Right atrium auricular region (tissue), 2 donors: ENCODE measurements at regions not wholly inside any gene's neighbourhood (a gene's known extent, or its start where the extent isn't known, plus 50 kb on each side); places are given as distances from the start of the nearest gene placed in this dataset.

Experiments
- DNase-seq: peaks from one replicate; pipeline ENCODE4 v3.0.0-alpha.2; 2019; ENCODE audit warnings: low spot score
- H3K27ac ChIP-seq, 2 donors: fragments of 200-600 bp; sonication (generic); 1 replicate in 1 of 2; 2 replicates in 1 of 2; pipeline ENCODE4 v1.5.1; 2016 to 2019
- H3K27me3 ChIP-seq, 2 donors: fragments of 200-600 bp; sonication (generic); one replicate each; pipeline versions ENCODE4 v1.5.1 to v1.6.0; 2017 to 2019
- H3K36me3 ChIP-seq: fragments of 200-600 bp; sonication (generic); one replicate; pipeline ENCODE4 v1.5.1; 2016
- H3K4me1 ChIP-seq, 2 donors: fragments of 200-600 bp; sonication (generic); one replicate each; pipeline versions ENCODE4 v1.5.1 to v1.6.0; 2017 to 2019
- H3K4me3 ChIP-seq, 2 donors: fragments of 200-600 bp; sonication (generic); 1 replicate in 1 of 2; 2 replicates in 1 of 2; pipeline ENCODE4 v1.5.1; 2017 to 2019; ENCODE audit warnings: mild to moderate bottlenecking in 1 of 2, moderate library complexity in 1 of 2
- H3K9me3 ChIP-seq, 2 donors: fragments of 200-600 bp; sonication (generic); one replicate each; pipeline ENCODE4 v1.5.1; 2019
- TF ChIP-seq, protein P1 (sequence below), 2 donors: fragments of 200-600 bp; sonication (generic); IDR thresholded peaks; one replicate each; pipeline ENCODE4 v1.5.1; 2019; ENCODE audit warnings: antibody characterized with exemption in 2 of 2

DNA sequence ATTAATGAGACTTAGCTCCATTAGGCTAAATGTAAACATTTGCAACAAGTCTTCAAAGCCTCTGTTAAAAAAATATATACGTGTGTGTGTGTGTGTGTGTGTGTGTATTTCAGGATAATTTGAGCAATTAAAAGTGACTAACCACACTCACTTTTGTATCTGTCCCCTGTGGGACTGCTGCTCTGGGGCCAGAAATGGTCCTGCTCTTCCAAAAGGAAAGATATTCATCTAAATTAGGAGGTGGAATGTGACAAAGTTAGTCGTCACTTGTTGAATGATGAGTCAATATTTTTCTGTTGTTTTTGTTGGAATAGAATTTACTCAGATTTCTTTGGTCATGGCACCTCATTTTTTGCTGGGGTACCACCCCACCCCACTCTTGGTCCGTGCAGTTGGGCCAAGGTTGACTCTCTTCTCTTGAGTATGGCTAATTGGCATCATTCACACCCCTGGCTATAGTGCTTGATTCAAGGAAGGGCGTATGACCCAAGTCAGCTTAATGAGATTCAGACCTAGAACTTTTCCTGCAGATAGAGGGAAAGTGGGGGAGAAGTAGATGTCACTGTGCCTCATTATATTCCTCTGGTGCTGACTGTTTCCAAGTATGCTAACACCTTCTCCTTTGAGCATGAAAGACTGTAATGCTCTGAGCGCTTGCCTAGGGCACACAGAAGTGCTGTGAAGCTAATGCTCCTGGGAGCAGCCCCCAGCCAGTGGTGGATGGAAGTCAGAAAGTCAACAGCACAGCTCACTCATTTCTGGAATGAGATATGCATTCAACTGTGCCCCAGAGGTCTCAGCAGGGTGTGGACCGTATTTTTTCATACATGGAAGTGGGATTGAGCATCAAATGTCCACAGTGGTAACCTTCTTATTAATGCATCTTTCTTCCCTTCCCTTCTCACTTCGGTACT, 577.0 kb upstream of the TBX3 start:
- no peak for DNase-seq
- H3K27ac ChIP-seq = no peak overlapping the region
- no peak overlapping the region for H3K4me3 ChIP-seq
- H3K9me3 ChIP-seq = no peaks in the 10 kb centered on the region
- H3K27me3 ChIP-seq = no peaks in the 10 kb centered on the region
- no peaks in the 10 kb centered on the region for H3K4me1 ChIP-seq
- H3K36me3 ChIP-seq = no peaks in the 10 kb centered on the region
- TF ChIP-seq, protein P1, sequence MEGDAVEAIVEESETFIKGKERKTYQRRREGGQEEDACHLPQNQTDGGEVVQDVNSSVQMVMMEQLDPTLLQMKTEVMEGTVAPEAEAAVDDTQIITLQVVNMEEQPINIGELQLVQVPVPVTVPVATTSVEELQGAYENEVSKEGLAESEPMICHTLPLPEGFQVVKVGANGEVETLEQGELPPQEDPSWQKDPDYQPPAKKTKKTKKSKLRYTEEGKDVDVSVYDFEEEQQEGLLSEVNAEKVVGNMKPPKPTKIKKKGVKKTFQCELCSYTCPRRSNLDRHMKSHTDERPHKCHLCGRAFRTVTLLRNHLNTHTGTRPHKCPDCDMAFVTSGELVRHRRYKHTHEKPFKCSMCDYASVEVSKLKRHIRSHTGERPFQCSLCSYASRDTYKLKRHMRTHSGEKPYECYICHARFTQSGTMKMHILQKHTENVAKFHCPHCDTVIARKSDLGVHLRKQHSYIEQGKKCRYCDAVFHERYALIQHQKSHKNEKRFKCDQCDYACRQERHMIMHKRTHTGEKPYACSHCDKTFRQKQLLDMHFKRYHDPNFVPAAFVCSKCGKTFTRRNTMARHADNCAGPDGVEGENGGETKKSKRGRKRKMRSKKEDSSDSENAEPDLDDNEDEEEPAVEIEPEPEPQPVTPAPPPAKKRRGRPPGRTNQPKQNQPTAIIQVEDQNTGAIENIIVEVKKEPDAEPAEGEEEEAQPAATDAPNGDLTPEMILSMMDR (IDR thresholded peaks at IDR 0.05) = no peak

DNA sequence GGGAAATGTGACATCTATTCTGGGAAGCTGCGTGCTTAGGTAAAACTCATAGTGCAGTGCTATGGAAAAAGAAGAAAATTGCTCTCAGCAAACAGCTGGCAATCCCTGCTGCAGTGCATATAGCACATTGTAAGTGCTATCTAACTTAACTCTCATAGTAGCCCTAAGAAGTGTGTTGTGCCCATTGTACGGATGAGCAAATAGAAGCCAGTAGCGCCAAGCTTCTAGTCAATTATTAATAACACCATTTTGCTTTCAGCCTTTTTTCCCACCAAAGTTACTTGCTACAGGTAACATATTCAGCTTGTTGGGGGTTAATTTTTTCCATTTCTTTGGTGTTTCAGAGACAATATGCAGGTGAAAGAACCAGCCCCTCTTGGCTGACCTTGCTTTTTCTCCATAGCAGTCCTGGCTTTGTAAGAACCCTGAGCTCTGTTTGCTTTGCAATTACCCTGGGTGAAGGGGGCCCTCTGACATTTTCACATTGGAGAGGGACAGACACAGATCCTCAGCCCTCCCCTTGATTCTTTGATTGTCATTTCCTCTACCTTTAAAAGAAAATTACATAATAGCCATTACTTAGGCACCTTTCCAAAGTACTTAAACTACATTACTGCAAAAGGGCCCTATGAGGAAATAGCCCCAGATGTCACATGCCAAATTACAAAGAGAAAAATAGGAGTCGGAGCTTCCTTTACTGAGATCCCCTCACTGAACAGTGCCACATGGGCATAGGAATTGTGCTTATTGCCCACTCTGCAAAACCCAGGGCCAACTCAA, 576.2 kb upstream of the TBX3 start:
- Histone ChIP-seq H3K9me3 (no peaks in the 10 kb centered on the region), H3K4me3 (no peak overlapping the region), H3K27me3 (no peaks in the 10 kb centered on the region), H3K4me1 (no peaks in the 10 kb centered on the region), H3K27ac (no peak overlapping the region), H3K36me3 (no peaks in the 10 kb centered on the region)
- TF ChIP-seq, protein P1 (IDR thresholded peaks at IDR 0.05) = no peak
- no peak for DNase-seq

DNA sequence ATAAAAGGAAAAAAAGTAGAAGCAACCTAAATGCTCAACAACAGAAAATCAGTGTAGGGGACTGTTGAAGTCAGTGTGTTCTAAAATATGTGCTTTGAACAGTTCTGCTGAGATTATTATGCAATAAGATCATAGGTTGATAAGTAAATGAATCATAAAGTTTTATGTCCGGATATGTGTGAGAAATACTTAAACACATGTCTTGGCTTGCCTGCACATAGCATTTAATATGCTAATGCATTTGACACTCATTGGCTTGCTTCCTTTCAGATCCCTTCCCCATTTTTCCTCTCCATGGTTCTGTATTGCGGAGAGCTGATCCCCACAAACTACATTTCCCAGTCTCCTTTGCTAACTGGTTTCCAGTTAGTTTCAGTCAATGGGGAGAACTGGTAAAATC, 573.8 kb upstream of the TBX3 start:
- H3K27ac ChIP-seq = no peak overlapping the region
- TF ChIP-seq, protein P1 (IDR thresholded peaks at IDR 0.05) = no peak
- no peak for DNase-seq
- no peaks in the 10 kb centered on the region for H3K4me1 ChIP-seq
- H3K4me3 ChIP-seq = no peak overlapping the region
- no peaks in the 10 kb centered on the region for H3K9me3 ChIP-seq
- H3K36me3 ChIP-seq = no peaks in the 10 kb centered on the region
- no peaks in the 10 kb centered on the region for H3K27me3 ChIP-seq

DNA sequence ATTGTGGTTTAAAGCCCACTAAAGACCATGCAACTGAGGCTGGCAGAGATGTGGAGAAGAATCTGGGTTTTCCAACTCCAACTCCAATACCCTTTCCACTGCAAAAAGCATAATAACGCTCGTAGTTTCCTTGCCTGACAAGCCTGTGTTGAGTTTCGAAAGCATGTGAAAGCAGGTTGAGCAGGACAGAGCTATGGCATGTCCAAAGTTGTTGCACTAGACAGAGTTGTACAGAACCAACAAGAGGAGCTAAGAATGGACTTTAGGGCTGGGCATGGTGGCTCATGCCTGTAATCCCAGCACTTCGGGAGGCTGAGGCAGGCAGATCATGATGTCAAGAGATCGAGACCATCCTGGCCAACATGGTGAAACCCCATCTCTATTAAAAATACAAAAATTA, 572.0 kb upstream of the TBX3 start:
- TF ChIP-seq, protein P1 (IDR thresholded peaks at IDR 0.05) = no peak

DNA sequence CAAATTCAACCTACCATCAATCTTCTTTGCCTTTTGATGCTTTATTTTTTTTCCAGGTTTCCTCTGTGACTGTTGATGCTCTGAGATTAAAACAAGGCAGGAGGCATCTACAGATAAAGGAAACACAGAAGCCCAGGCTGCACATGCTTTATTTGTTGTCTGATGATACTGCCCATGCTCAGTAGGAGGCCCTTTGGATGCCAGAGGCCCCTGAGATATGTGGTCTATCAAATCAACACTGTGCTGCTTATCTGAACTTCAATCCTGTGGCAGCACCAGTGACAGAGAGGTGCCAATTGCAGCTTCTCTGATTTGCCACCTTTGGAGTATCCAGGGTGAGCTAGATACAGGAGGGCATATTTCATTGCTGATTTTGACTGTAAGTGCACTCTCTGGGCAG, 571.3 kb upstream of the TBX3 start:
- Histone ChIP-seq H3K36me3 (no peaks in the 10 kb centered on the region), H3K9me3 (no peaks in the 10 kb centered on the region), H3K4me3 (no peak overlapping the region), H3K4me1 (no peaks in the 10 kb centered on the region), H3K27ac (no peak overlapping the region), H3K27me3 (no peaks in the 10 kb centered on the region)
- no peak for DNase-seq
- TF ChIP-seq, protein P1 (IDR thresholded peaks at IDR 0.05) = no peak

More for the DNA sequence above, 572.0 kb upstream of the TBX3 start:
- Histone ChIP-seq H3K4me1 (no peaks in the 10 kb centered on the region), H3K27me3 (no peaks in the 10 kb centered on the region), H3K27ac (no peak overlapping the region), H3K4me3 (no peak overlapping the region), H3K9me3 (no peaks in the 10 kb centered on the region), H3K36me3 (no peaks in the 10 kb centered on the region)
- DNase-seq = no peak
